PC-9 (cell line): ENCODE measurements at regions not wholly inside any gene's neighbourhood (a gene's known extent, or its start where the extent isn't known, plus 50 kb on each side); places are given as distances from the start of the nearest gene placed in this dataset.

Experiments
- BruUV-seq: library from RNA; stranded (reverse); fragments of 400-500 nt; replicated peaks from 2 replicates; lab custom pipeline; 2021; lab: Mats Ljungman, UMichigan
- CTCF ChIA-PET: fragments of 300-600 bp; sonication (Branson Sonifier 250); formaldehyde crosslinking; loops from one replicate; lab custom pipeline; 2022; ENCODE audit warnings: antibody characterized with exemption; lab: Charles Lee
- POLR2A ChIA-PET: fragments of 300-600 bp; sonication (Branson Sonifier 250); formaldehyde crosslinking; loops from one replicate; lab custom pipeline; 2022; ENCODE audit warnings: antibody characterized with exemption; ENCODE audit not compliant: unreplicated experiment; lab: Charles Lee
- DNase-seq, 2 experiments: peaks; one replicate each; pipeline versions ENCODE4 v3.0.0 to v3.0.0-alpha.2; 2015 to 2022; ENCODE audit warnings: mixed read lengths in 1 of 2
- H2AFZ ChIP-seq: fragments of 200-600 bp; sonication (generic); 2 replicates; pipeline ENCODE4 v1.8.1; 2017; ENCODE audit warnings: antibody characterized with exemption
- H3F3A ChIP-seq: fragments of 200-600 bp; sonication (generic); 2 replicates; pipeline ENCODE4 v1.8.1; 2017; ENCODE audit warnings: antibody characterized with exemption, mild to moderate bottlenecking, low read depth; ENCODE audit not compliant: insufficient read depth
- H3K27ac ChIP-seq: fragments of 200-600 bp; sonication (generic); 2 replicates; pipeline ENCODE4 v1.6.1; 2016; ENCODE audit warnings: mixed run types
- H3K27me3 ChIP-seq: fragments of 200-600 bp; sonication (generic); 2 replicates; pipeline ENCODE4 v1.6.1; 2016; ENCODE audit warnings: low read depth, mixed run types; ENCODE audit not compliant: insufficient read depth
- H3K36me3 ChIP-seq: fragments of 200-600 bp; sonication (generic); 2 replicates; pipeline ENCODE4 v1.6.1; 2016; ENCODE audit warnings: low read depth, mixed run types
- H3K4me1 ChIP-seq: fragments of 200-600 bp; sonication (generic); replicated peaks from 2 replicates; pipeline ENCODE4 v1.6.1; 2016; ENCODE audit warnings: mixed run types; ENCODE audit not compliant: insufficient read depth
- H3K4me2 ChIP-seq: fragments of 200-600 bp; sonication (generic); 2 replicates; pipeline ENCODE4 v1.6.1; 2017; ENCODE audit warnings: mixed run types
- H3K4me3 ChIP-seq: fragments of 200-600 bp; sonication (generic); 2 replicates; pipeline ENCODE4 v1.6.1; 2016; ENCODE audit warnings: mixed run types
- H3K79me2 ChIP-seq: fragments of 200-600 bp; sonication (generic); 2 replicates; pipeline ENCODE4 v1.6.1; 2017; ENCODE audit warnings: low read depth, mixed run types
- H3K9me2 ChIP-seq: fragments of 200-600 bp; sonication (generic); 2 replicates; pipeline ENCODE4 v1.8.1; 2017; ENCODE audit warnings: mild to moderate bottlenecking; ENCODE audit not compliant: insufficient read depth
- H3K9me3 ChIP-seq: fragments of 200-600 bp; sonication (generic); 2 replicates; pipeline ENCODE4 v1.8.1; 2016; ENCODE audit warnings: low read depth; ENCODE audit not compliant: insufficient read depth
- H4K20me1 ChIP-seq: fragments of 200-600 bp; sonication (generic); 2 replicates; pipeline ENCODE4 v1.8.1; 2017; ENCODE audit not compliant: insufficient read depth
- CTCF ChIP-seq: fragments of 200-600 bp; sonication (generic); conservative IDR thresholded peaks from 2 replicates; pipeline ENCODE4 v1.6.1; 2017; ENCODE audit warnings: mixed run types, antibody characterized with exemption, mild to moderate bottlenecking, moderate library complexity
- EZH2 ChIP-seq: fragments of 200-600 bp; sonication (generic); IDR thresholded peaks from 2 replicates; pipeline ENCODE4 v1.8.0; 2017; ENCODE audit warnings: antibody characterized with exemption, low read depth
- intact Hi-C: fragments of 100-400 bp; cut with micrococcal nuclease; formaldehyde crosslinking; loops from one replicate; pipeline ENCODE4 v1.10.0; 2022; ENCODE audit not compliant: unreplicated experiment

GRCh38 chr10:128865436-128866195 lies 601.4 kb upstream of the MGMT start:
- H3K27ac ChIP-seq = no peak overlapping the region
- no peak overlapping the region for H3K4me2 ChIP-seq
- intact Hi-C loops = no loop called here
- H3F3A ChIP-seq = no peaks in the 10 kb centered on the region
- ChIA-PET POLR2A (no interaction called here), CTCF (no interaction called here)
- H3K79me2 ChIP-seq = no peaks in the 10 kb centered on the region
- TF ChIP-seq EZH2 (no peak), CTCF (no peak)
- H4K20me1 ChIP-seq = no peaks in the 10 kb centered on the region
- H3K4me1 ChIP-seq = no peaks in the 10 kb centered on the region
- peaks cover 25% of the 10 kb centered on the region for H3K27me3 ChIP-seq
- no peaks in the 10 kb centered on the region for H3K36me3 ChIP-seq
- no peaks in the 10 kb centered on the region for H3K9me3 ChIP-seq
- no TSS peak for BruUV-seq
- no peak for DNase-seq
- H3K9me2 ChIP-seq = no peaks in the 10 kb centered on the region
- H2AFZ ChIP-seq = no peak overlapping the region
- H3K4me3 ChIP-seq = no peak overlapping the region

- TF ChIP-seq CTCF (no peak), EZH2 (no peak)
- H3K36me3 ChIP-seq = no peaks in the 10 kb centered on the region
- H3K4me3 ChIP-seq = no peak overlapping the region
- H3K79me2 ChIP-seq = no peaks in the 10 kb centered on the region
- no peak overlapping the region for H3K4me2 ChIP-seq
- no TSS peak for BruUV-seq
- no peaks in the 10 kb centered on the region for H3K9me3 ChIP-seq
- no peaks in the 10 kb centered on the region for H4K20me1 ChIP-seq
- no peaks in the 10 kb centered on the region for H3K4me1 ChIP-seq
- H3K9me2 ChIP-seq = no peaks in the 10 kb centered on the region
- intact Hi-C loops = no loop called here
- H2AFZ ChIP-seq = no peak overlapping the region
- H3K27ac ChIP-seq = no peak overlapping the region
- peaks cover 29% of the 10 kb centered on the region for H3K27me3 ChIP-seq
- CTCF ChIA-PET = no interaction called here
- POLR2A ChIA-PET = no interaction called here
- H3F3A ChIP-seq = no peaks in the 10 kb centered on the region
- DNase-seq = no peak
These were observed 600.5 kb upstream of the MGMT start for GRCh38 chr10:128866551-128866950.

GRCh38 chr10:128867210-128867609 lies 599.8 kb upstream of the MGMT start:
- Histone ChIP-seq H4K20me1 (no peaks in the 10 kb centered on the region), H3K9me3 (no peaks in the 10 kb centered on the region), H2AFZ (no peak overlapping the region), H3K79me2 (no peaks in the 10 kb centered on the region), H3K4me3 (no peak overlapping the region), H3K4me1 (no peaks in the 10 kb centered on the region), H3K27ac (no peak overlapping the region), H3K27me3 (peaks cover 29% of the 10 kb centered on the region), H3F3A (no peaks in the 10 kb centered on the region), H3K9me2 (no peaks in the 10 kb centered on the region), H3K36me3 (no peaks in the 10 kb centered on the region), H3K4me2 (no peak overlapping the region)
- BruUV-seq = no TSS peak
- DNase-seq = no peak
- intact Hi-C loops = no loop called here
- CTCF ChIA-PET = no interaction called here
- no peak for TF ChIP-seq EZH2
- no peak for TF ChIP-seq CTCF
- POLR2A ChIA-PET = no interaction called here
